ENCODE measurements at regions not wholly inside any gene's neighbourhood (a gene's known extent, or its start where the extent isn't known, plus 50 kb on each side); places are given as distances from the start of the nearest gene placed in this dataset.
"Not testable (repeated sequence)": the region's sequence is repeated elsewhere in the genome, so short reads cannot be mapped to it uniquely, and the experiment has no call there.

GRCh38 chr4:97101171-97101570 lies 1042.1 kb downstream of the STPG2 start:
- not testable (repeated sequence) for TF ChIP-seq POLR2AphosphoS5 (IDR thresholded peaks at IDR 0.05; ENCODE audit: low read depth, low read length); CTCF (IDR thresholded peaks at IDR 0.05); SIN3A (IDR thresholded peaks at IDR 0.05; ENCODE audit: borderline replicate concordance, insufficient read depth, low read depth, low read length)

Measured in Panc1 (cell line).